Transverse colon (tissue), 4 donors: ENCODE measurements at regions not wholly inside any gene's neighbourhood (a gene's known extent, or its start where the extent isn't known, plus 50 kb on each side); places are given as distances from the start of the nearest gene placed in this dataset.

Source experiments
- CTCF ChIP-seq, 5 experiments: fragments of 200-600 bp in 3 of 5; fragments of 450-650 bp in 2 of 5; sonication (generic) in 3 of 5; IDR thresholded peaks; 1 replicate in 2 of 5; 2 replicates in 3 of 5; pipeline ENCODE4 v1.5.1; 2016 to 2017; ENCODE audit warnings: antibody characterized with exemption in 5 of 5, inconsistent platforms in 3 of 5, mild to moderate bottlenecking in 2 of 5, moderate library complexity in 1 of 5
- POLR2AphosphoS5 ChIP-seq, 3 donors: sonication (generic); formaldehyde crosslinking; IDR thresholded peaks; one replicate each; pipeline ENCODE4 v1.6.1; 2016; ENCODE audit warnings: antibody characterized with exemption in 3 of 3

GRCh38 chr6:169935348-169935718, 183.9 kb downstream of the ERMARD start:
- TF ChIP-seq CTCF (IDR thresholded peaks at IDR 0.05), result no peak
- no peak for TF ChIP-seq POLR2AphosphoS5 (IDR thresholded peaks at IDR 0.05)
